SH-SY5Y (cell line): ENCODE measurements at regions not wholly inside any gene's neighbourhood (a gene's known extent, or its start where the extent isn't known, plus 50 kb on each side); places are given as distances from the start of the nearest gene placed in this dataset.

Source experiments
- GATA2 ChIP-seq: IDR thresholded peaks from 2 replicates; pipeline ENCODE4 v1.6.1; 2011; ENCODE audit warnings: mild to moderate bottlenecking, low read depth, low read length
- GATA3 ChIP-seq: IDR thresholded peaks from 2 replicates; pipeline ENCODE4 v1.6.1; 2011; ENCODE audit warnings: low read depth, mild to moderate bottlenecking, low read length, moderate library complexity

DNA sequence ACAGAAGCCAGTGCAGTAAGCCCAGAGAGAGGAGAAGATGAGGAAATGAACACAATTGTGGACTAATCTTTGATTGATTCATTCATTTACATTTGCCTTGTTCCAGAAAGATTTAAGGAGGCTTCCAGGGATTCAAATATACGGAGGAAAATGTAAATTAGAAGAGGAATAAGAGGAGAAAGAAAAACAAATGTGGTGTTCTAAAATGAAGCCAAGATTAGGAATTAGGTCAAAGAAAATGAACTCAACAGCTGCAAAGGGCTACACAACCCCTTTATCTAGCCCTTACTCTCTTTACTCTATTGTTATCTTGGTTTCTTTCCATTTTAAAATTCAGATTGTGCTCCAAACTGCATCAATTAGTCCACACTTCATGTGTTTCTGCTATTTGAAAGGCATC, 196.8 kb downstream of the SPATA18 start:
- TF ChIP-seq GATA2: no peak
- TF ChIP-seq GATA3: no peak
